Mesothelial cell of epicardium (in vitro differentiated cells): ENCODE measurements at regions not wholly inside any gene's neighbourhood (a gene's known extent, or its start where the extent isn't known, plus 50 kb on each side); places are given as distances from the start of the nearest gene placed in this dataset.
"Not testable (repeated sequence)": the region's sequence is repeated elsewhere in the genome, so short reads cannot be mapped to it uniquely, and the experiment has no call there.

ENCODE experiments used
- DNase-seq, 2 experiments: peaks; one replicate each; pipeline ENCODE4 v3.0.0; 2021; ENCODE audit warnings: low spot score in 2 of 2; ENCODE audit not compliant: unreplicated experiment in 2 of 2
- H3K27ac Mint-ChIP-seq: 2 replicates; pipeline ENCODE4 v1.8.0; 2021; ENCODE audit warnings: mixed read lengths
- H3K27me3 Mint-ChIP-seq: 2 replicates; pipeline ENCODE4 v1.8.0; 2021; ENCODE audit warnings: low read depth, mixed read lengths
- H3K36me3 Mint-ChIP-seq: 2 replicates; pipeline ENCODE4 v1.8.0; 2021; ENCODE audit warnings: mixed read lengths
- H3K4me1 Mint-ChIP-seq: 2 replicates; pipeline ENCODE4 v1.8.0; 2021; ENCODE audit warnings: mixed read lengths
- H3K4me3 Mint-ChIP-seq: 2 replicates; pipeline ENCODE4 v1.8.0; 2021; ENCODE audit warnings: mild to moderate bottlenecking, moderate library complexity, mixed read lengths
- H3K9me3 Mint-ChIP-seq: 2 replicates; pipeline ENCODE4 v1.8.0; 2021; ENCODE audit warnings: mixed read lengths
- TF ChIP-seq, protein P1 (sequence below): fragments of 200-600 bp; sonication (generic); IDR thresholded peaks from one replicate; pipeline ENCODE4 v1.5.0; 2021; ENCODE audit warnings: antibody characterized with exemption; ENCODE audit not compliant: unreplicated experiment

GRCh38 chr10:8312079-8312478 lies 257.6 kb downstream of the GATA3 start:
- peaks cover 55% of the 10 kb centered on the region for H3K4me1 Mint-ChIP-seq
- no peaks in the 10 kb centered on the region for H3K36me3 Mint-ChIP-seq
- no peaks in the 10 kb centered on the region for H3K9me3 Mint-ChIP-seq
- no peaks in the 10 kb centered on the region for H3K27me3 Mint-ChIP-seq
- H3K27ac Mint-ChIP-seq = peak overlapping the region; percentile 77
- H3K4me3 Mint-ChIP-seq = no peak overlapping the region
- TF ChIP-seq, protein P1, sequence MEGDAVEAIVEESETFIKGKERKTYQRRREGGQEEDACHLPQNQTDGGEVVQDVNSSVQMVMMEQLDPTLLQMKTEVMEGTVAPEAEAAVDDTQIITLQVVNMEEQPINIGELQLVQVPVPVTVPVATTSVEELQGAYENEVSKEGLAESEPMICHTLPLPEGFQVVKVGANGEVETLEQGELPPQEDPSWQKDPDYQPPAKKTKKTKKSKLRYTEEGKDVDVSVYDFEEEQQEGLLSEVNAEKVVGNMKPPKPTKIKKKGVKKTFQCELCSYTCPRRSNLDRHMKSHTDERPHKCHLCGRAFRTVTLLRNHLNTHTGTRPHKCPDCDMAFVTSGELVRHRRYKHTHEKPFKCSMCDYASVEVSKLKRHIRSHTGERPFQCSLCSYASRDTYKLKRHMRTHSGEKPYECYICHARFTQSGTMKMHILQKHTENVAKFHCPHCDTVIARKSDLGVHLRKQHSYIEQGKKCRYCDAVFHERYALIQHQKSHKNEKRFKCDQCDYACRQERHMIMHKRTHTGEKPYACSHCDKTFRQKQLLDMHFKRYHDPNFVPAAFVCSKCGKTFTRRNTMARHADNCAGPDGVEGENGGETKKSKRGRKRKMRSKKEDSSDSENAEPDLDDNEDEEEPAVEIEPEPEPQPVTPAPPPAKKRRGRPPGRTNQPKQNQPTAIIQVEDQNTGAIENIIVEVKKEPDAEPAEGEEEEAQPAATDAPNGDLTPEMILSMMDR = no peak
- no peak for DNase-seq

- H3K27me3 Mint-ChIP-seq = no peaks in the 10 kb centered on the region
- TF ChIP-seq, protein P1 = no peak
- peak overlapping the region; percentile 77 for H3K27ac Mint-ChIP-seq
- H3K9me3 Mint-ChIP-seq = no peaks in the 10 kb centered on the region
- no peaks in the 10 kb centered on the region for H3K36me3 Mint-ChIP-seq
- H3K4me3 Mint-ChIP-seq = no peak overlapping the region
- no peak for DNase-seq
- peaks cover 53% of the 10 kb centered on the region for H3K4me1 Mint-ChIP-seq
Measured at GRCh38 chr10:8312781-8313180, 258.3 kb downstream of the GATA3 start.

DNA sequence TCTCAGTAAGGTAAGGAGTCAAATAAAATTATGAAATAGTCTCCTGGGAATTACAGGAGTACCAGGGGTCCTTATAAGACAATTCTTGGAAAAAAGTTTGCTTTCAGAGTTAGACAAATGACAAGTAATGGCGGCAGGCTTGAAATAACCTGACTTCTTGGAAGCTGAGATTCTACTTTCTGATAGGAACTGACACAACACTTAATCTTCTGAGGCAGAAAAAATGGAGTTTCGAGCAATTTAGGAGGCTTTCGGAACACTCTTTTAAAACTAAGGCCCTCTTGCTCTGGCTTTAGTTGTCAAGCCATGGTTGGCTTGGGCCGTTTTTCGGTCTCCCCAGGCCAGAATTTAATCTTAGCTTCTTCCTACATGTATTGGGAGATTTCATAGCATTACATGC lies 260.0 kb downstream of the GATA3 start:
- Mint-ChIP-seq H3K4me1 (peaks cover 51% of the 10 kb centered on the region), H3K27me3 (no peaks in the 10 kb centered on the region), H3K36me3 (no peaks in the 10 kb centered on the region), H3K4me3 (no peak overlapping the region), H3K27ac (peak overlapping the region; percentile 83), H3K9me3 (no peaks in the 10 kb centered on the region)
- TF ChIP-seq, protein P1 = no peak
- no peak for DNase-seq

DNA sequence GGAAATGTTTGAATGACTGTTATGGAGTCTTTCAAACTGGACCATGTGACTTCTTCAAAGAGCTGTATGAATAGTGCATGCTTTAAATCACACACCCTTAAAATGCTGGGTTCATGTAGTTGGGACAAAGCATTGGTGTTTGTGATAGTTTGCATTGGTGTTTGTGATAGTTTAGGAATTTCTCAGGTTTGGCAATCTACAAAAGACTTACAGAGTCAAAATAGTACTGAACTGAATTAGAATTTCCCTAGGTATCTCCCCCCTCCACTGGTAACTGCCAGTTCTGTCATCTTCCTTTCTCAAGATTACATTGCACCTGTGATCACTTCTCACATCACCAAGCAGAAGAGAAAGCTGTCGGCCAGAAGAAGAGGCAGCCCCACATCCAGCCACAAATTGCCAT lies 261.1 kb downstream of the GATA3 start:
- TF ChIP-seq, protein P1 = no peak
- peaks cover 53% of the 10 kb centered on the region for H3K4me1 Mint-ChIP-seq
- H3K9me3 Mint-ChIP-seq = no peaks in the 10 kb centered on the region
- no peaks in the 10 kb centered on the region for H3K36me3 Mint-ChIP-seq
- no peaks in the 10 kb centered on the region for H3K27me3 Mint-ChIP-seq
- no peak overlapping the region for H3K4me3 Mint-ChIP-seq
- H3K27ac Mint-ChIP-seq = peak overlapping the region; percentile 88
- DNase-seq = no peak

DNA sequence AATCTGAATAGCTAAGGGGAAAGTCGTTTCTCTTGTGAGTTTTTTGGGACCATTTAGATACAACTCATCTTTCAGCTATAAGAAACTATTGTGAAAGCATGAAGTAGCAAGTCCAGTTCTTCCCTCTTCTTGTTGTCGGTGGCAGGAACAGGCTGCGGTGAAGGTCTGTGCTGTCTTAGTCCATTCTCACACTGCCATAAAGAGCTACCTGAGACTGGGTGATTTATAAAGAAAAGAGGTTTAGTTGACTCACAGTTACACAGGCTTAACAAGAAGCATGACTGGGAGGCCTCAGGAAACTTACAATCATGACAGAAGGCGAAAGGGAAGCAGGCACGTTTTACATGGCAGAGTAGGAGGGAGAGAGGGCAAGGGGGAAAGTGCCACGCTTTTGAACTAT lies 261.8 kb downstream of the GATA3 start:
- Mint-ChIP-seq H3K36me3 (no peaks in the 10 kb centered on the region), H3K4me3 (no peak overlapping the region), H3K9me3 (no peaks in the 10 kb centered on the region), H3K27ac (peak overlapping the region; percentile 88), H3K27me3 (no peaks in the 10 kb centered on the region), H3K4me1 (peaks cover 52% of the 10 kb centered on the region)
- TF ChIP-seq, protein P1 = no peak
- no peak for DNase-seq

- H3K27ac Mint-ChIP-seq, H3K9me3 Mint-ChIP-seq, H3K4me3 Mint-ChIP-seq, H3K36me3 Mint-ChIP-seq, H3K27me3 Mint-ChIP-seq, DNase-seq: not testable (repeated sequence)
- peaks cover 45% of the 10 kb centered on the region for H3K4me1 Mint-ChIP-seq
Measured at GRCh38 chr10:8318429-8318828, 263.9 kb downstream of the GATA3 start.
